ENCODE measurements at regions not wholly inside any gene's neighbourhood (a gene's known extent, or its start where the extent isn't known, plus 50 kb on each side); places are given as distances from the start of the nearest gene placed in this dataset.
"Not testable (repeated sequence)": the region's sequence is repeated elsewhere in the genome, so short reads cannot be mapped to it uniquely, and the experiment has no call there.

- no peak for DNase-seq (ENCODE audit: low spot score)
Measured at GRCh38 chr1:41980827-41981653, 62.3 kb upstream of the HIVEP3 start.

DNA sequence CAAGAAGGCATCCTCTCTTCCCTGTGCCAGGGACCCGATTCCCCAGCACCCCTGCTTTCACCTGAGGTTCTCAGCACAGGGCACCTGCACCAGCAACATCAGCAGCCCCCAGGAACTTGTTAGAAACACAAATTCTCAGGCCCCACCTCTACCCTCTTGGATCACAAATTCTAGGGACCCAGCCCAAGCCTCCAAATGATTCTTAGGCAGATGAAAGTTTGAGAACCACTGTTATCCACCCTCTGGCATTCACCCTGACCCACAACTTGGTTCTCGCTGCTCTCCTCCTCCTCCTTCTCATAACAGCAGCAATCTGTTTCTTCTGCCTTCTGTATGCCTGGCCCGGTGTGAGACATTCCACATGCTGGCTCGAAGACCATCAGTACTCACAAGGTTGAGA lies 60.3 kb upstream of the HIVEP3 start:
- no peak for DNase-seq (ENCODE audit: low spot score)

DNA sequence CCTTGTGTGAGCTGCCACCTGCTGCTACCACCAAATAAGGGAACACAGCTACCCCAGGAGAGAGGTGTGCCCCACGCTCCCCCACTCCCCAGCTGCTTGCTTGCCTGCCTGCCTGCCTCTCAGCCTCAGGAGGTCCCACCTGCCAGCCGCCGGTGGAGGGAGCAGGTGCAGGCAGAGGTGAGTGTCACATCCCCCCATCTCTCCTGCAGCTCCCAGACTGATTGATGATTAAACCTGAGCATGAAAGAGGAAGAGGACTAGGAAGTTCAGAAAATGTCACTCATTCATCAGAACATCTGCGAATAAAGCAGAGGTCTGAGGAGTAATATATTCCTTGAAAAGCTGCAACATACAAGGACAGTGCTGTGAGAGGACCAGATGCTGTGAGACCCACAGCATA lies 58.6 kb upstream of the HIVEP3 start:
- no peak for DNase-seq (ENCODE audit: low spot score)

DNA sequence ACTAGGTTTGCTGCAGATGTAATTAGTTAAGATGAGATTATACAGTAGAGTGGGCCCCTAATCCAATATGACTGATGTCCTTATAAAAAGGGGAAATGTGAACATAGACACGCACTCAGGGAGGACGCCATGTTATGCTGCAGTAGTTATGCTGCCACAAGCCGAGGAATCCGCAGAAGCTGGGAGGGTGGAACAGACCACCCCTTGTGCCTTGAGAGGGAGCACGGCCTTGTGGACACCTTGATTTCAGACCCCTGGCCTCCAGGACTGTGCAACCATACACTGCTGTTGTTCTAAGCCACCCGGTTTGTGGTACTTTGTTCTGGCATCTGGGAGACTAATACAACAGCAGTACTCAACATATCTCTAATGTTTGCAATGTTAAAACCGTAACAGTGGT lies 57.9 kb upstream of the HIVEP3 start:
- DNase-seq (ENCODE audit: low spot score) = no peak

DNA sequence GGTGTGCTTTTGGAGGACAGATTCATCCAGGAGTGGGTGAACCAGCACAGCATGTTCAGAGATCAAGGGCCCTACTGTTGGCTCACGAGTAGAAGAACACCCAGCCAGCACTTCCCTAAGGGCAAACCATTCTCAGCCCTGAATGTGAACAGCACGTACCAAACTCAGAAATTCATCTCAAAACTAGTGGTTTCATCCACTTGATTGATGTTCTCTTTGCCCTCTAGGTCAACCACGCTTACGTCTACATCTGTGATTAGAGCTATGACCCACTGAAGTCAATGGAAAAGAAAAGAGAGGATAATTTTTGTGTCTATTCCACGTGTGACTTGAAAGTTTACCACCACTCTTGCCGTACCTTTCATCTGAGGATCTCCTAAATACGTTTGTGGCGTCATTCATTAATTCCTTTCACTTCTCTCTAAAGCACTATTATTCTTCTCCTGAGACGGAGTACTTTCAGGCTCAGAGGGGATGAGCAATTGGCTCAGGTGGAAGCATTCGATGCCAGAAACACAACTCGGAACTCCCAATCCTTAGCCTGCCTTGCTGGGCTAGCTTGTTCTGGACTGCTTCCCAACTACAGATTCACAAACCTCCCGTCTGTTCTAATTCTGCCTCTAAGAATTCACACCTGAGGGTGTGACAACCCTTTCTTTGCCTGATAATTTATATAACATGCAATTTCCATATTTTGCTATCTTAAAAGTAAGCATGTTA lies 57.3 kb upstream of the HIVEP3 start:
- DNase-seq (ENCODE audit: low spot score) = no peak

DNA sequence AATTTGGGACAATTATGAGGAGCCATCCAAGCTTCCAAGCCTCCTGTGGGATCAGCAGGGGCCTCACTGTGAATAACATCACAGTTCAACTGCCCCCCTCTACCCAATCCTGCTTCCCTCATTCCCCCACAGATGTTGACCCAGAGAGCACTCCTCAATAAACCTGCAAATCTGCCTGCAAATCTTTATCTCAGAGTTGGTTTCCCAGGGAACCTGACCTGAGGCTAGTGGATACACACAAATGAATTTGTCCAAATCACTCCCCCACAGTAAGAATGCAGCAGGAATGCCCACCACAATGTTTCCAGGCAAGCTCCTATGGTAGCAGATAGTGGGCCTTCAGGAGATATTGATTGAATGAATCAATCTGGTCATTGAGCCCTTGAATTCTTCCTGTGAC lies 56.4 kb upstream of the HIVEP3 start:
- no peak for DNase-seq (ENCODE audit: low spot score)

DNA sequence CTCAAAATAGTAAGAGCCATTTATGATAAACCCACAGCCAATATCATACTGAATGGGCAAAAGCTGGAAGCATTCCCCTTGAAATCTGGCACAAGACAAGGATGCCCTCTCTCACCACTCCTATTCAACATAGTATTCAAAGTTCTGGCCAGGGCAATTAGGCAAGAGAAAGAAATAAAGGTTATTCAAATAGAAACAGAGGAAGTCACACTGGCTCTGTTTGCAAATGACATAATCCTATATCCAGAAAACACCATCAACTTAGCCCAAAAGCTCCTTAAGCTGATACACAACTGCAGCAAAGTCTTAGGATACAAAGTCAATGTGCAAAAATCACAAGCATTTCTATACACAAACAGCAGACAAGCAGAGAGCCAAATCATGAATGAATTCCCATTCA lies 49.8 kb upstream of the HIVEP3 start:
- not testable (repeated sequence) for DNase-seq (ENCODE audit: low spot score)

Measured in NAMALWA (cell line).